ENCODE measurements at regions not wholly inside any gene's neighbourhood (a gene's known extent, or its start where the extent isn't known, plus 50 kb on each side); places are given as distances from the start of the nearest gene placed in this dataset.

DNA sequence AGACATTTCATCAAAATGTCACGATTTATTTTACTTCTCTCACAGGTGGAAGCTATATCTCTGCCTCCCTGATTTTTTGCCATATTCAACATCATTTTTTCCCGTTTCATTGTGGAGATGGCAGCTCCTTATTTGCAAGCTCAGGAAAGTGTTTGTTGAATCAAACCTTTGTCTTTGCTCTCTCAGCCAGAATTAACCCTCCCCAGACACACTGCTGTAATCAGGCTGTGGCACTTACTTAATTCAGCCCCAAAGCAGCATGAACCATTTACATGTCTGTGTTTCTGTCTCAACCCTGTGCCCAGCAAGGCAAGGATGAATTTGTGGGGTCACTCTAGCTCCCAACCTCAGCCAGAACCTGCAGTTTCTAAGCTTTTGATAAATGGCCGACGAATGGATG lies 397.2 kb downstream of the TCERG1L start:
- no peak for TF ChIP-seq EZH2 (IDR thresholded peaks at IDR 0.05; ENCODE audit: borderline replicate concordance, low read depth, low read length, poor library complexity, severe bottlenecking)
- no peak for TF ChIP-seq CTCF (conservative IDR thresholded peaks at IDR 0.05; ENCODE audit: low read depth, low read length)

Data from A673 (cell line).